ENCODE measurements at regions not wholly inside any gene's neighbourhood (a gene's known extent, or its start where the extent isn't known, plus 50 kb on each side); places are given as distances from the start of the nearest gene placed in this dataset.

- no peaks in the 10 kb centered on the region for H3K27me3 Mint-ChIP-seq
- peaks cover 2% of the 10 kb centered on the region for H3K9me3 Mint-ChIP-seq
- no peak overlapping the region for H3K27ac Mint-ChIP-seq
- H3K4me3 Mint-ChIP-seq: no peak overlapping the region
- POLR2A ChIA-PET: no interaction called here
- no peaks in the 10 kb centered on the region for H3K36me3 Mint-ChIP-seq (ENCODE audit: low read depth)
- H3K4me1 Mint-ChIP-seq: no peaks in the 10 kb centered on the region
- CTCF ChIA-PET: no interaction called here
- DNase-seq: no peak
These were observed 536.5 kb upstream of the MARCKS start for GRCh38 chr6:113320653-113321052.

- POLR2A ChIA-PET: no interaction called here
- no peak overlapping the region for H3K27ac Mint-ChIP-seq
- DNase-seq: no peak
- no peak overlapping the region for H3K4me3 Mint-ChIP-seq
- H3K27me3 Mint-ChIP-seq: no peaks in the 10 kb centered on the region
- no peaks in the 10 kb centered on the region for H3K36me3 Mint-ChIP-seq (ENCODE audit: low read depth)
- CTCF ChIA-PET: no interaction called here
- no peaks in the 10 kb centered on the region for H3K9me3 Mint-ChIP-seq
- H3K4me1 Mint-ChIP-seq: no peaks in the 10 kb centered on the region
These were observed 530.4 kb upstream of the MARCKS start for GRCh38 chr6:113326781-113327180.

GRCh38 chr6:113328886-113329381, 528.2 kb upstream of the MARCKS start:
- no peaks in the 10 kb centered on the region for H3K4me1 Mint-ChIP-seq
- POLR2A ChIA-PET: no interaction called here

GRCh38 chr6:113329942-113330635, 527.1 kb upstream of the MARCKS start:
- Mint-ChIP-seq H3K4me1 (no peaks in the 10 kb centered on the region), H3K27ac (no peak overlapping the region), H3K36me3 (ENCODE audit: low read depth) (no peaks in the 10 kb centered on the region), H3K27me3 (no peaks in the 10 kb centered on the region), H3K4me3 (no peak overlapping the region), H3K9me3 (no peaks in the 10 kb centered on the region)
- CTCF ChIA-PET: interaction anchor here (0.5 kb wide), 1 partner anchor 478 kb away, joined by 5 read pairs; no protein-coding TSS in a partner anchor
- no peak for DNase-seq
- POLR2A ChIA-PET: interaction anchor here (0.6 kb wide), 1 partner anchor 1091 kb away, joined by 3 read pairs; no protein-coding TSS in a partner anchor

More at GRCh38 chr6:113328886-113329381, 528.2 kb upstream of the MARCKS start:
- Mint-ChIP-seq H3K27ac (no peak overlapping the region), H3K9me3 (no peaks in the 10 kb centered on the region), H3K36me3 (ENCODE audit: low read depth) (no peaks in the 10 kb centered on the region), H3K4me3 (no peak overlapping the region), H3K27me3 (no peaks in the 10 kb centered on the region)
- DNase-seq: no peak
- CTCF ChIA-PET: interaction anchor here (1.2 kb wide), 1 partner anchor 11 kb away, joined by 3 read pairs; no protein-coding TSS in a partner anchor

GRCh38 chr6:113330636-113330946, 526.6 kb upstream of the MARCKS start:
- H3K27me3 Mint-ChIP-seq: no peaks in the 10 kb centered on the region
- H3K27ac Mint-ChIP-seq: no peak overlapping the region
- H3K4me1 Mint-ChIP-seq: no peaks in the 10 kb centered on the region
- POLR2A ChIA-PET: interaction anchor here (0.6 kb wide), 1 partner anchor 1091 kb away, joined by 3 read pairs; no protein-coding TSS in a partner anchor
- CTCF ChIA-PET: interaction anchor here (0.5 kb wide), 1 partner anchor 478 kb away, joined by 5 read pairs; no protein-coding TSS in a partner anchor
- DNase-seq: no peak
- H3K9me3 Mint-ChIP-seq: no peaks in the 10 kb centered on the region
- no peaks in the 10 kb centered on the region for H3K36me3 Mint-ChIP-seq (ENCODE audit: low read depth)
- no peak overlapping the region for H3K4me3 Mint-ChIP-seq

- Mint-ChIP-seq H3K27ac (no peak overlapping the region), H3K4me1 (no peaks in the 10 kb centered on the region), H3K36me3 (ENCODE audit: low read depth) (no peaks in the 10 kb centered on the region), H3K27me3 (no peaks in the 10 kb centered on the region), H3K9me3 (no peaks in the 10 kb centered on the region), H3K4me3 (no peak overlapping the region)
- CTCF ChIA-PET: no interaction called here
- no peak for DNase-seq
- POLR2A ChIA-PET: no interaction called here
These were observed 526.1 kb upstream of the MARCKS start for GRCh38 chr6:113331021-113331420.

GRCh38 chr6:113338644-113339043, 518.5 kb upstream of the MARCKS start:
- Mint-ChIP-seq H3K9me3 (no peaks in the 10 kb centered on the region), H3K27me3 (no peaks in the 10 kb centered on the region), H3K4me1 (no peaks in the 10 kb centered on the region), H3K4me3 (no peak overlapping the region), H3K36me3 (ENCODE audit: low read depth) (no peaks in the 10 kb centered on the region), H3K27ac (no peak overlapping the region)
- POLR2A ChIA-PET: no interaction called here
- DNase-seq: no peak
- CTCF ChIA-PET: no interaction called here

GRCh38 chr6:113339209-113339608, 517.9 kb upstream of the MARCKS start:
- ChIA-PET POLR2A (no interaction called here), CTCF (no interaction called here)
- no peak for DNase-seq
- H3K27ac Mint-ChIP-seq: no peak overlapping the region
- H3K36me3 Mint-ChIP-seq (ENCODE audit: low read depth): no peaks in the 10 kb centered on the region
- no peak overlapping the region for H3K4me3 Mint-ChIP-seq
- no peaks in the 10 kb centered on the region for H3K9me3 Mint-ChIP-seq
- H3K27me3 Mint-ChIP-seq: no peaks in the 10 kb centered on the region
- H3K4me1 Mint-ChIP-seq: no peaks in the 10 kb centered on the region

- Mint-ChIP-seq H3K4me1 (no peaks in the 10 kb centered on the region), H3K27me3 (no peaks in the 10 kb centered on the region), H3K36me3 (ENCODE audit: low read depth) (no peaks in the 10 kb centered on the region), H3K4me3 (no peak overlapping the region), H3K27ac (no peak overlapping the region), H3K9me3 (no peaks in the 10 kb centered on the region)
- POLR2A ChIA-PET: no interaction called here
- CTCF ChIA-PET: no interaction called here
- no peak for DNase-seq
These were observed 516.8 kb upstream of the MARCKS start for GRCh38 chr6:113340371-113340770.

GRCh38 chr6:113343940-113344339, 513.2 kb upstream of the MARCKS start:
- H3K4me3 Mint-ChIP-seq: no peak overlapping the region
- no peak for DNase-seq
- H3K4me1 Mint-ChIP-seq: no peaks in the 10 kb centered on the region
- no peak overlapping the region for H3K27ac Mint-ChIP-seq
- ChIA-PET POLR2A (no interaction called here), CTCF (no interaction called here)
- H3K36me3 Mint-ChIP-seq (ENCODE audit: low read depth): no peaks in the 10 kb centered on the region
- H3K27me3 Mint-ChIP-seq: no peaks in the 10 kb centered on the region
- H3K9me3 Mint-ChIP-seq: no peaks in the 10 kb centered on the region

GRCh38 chr6:113344969-113345368, 512.2 kb upstream of the MARCKS start:
- no peaks in the 10 kb centered on the region for H3K4me1 Mint-ChIP-seq
- ChIA-PET CTCF (no interaction called here), POLR2A (no interaction called here)

GRCh38 chr6:113347436-113347835, 509.7 kb upstream of the MARCKS start:
- no peaks in the 10 kb centered on the region for H3K27me3 Mint-ChIP-seq
- H3K27ac Mint-ChIP-seq: no peak overlapping the region
- no peaks in the 10 kb centered on the region for H3K9me3 Mint-ChIP-seq
- no peak for DNase-seq
- H3K4me3 Mint-ChIP-seq: no peak overlapping the region
- CTCF ChIA-PET: no interaction called here
- POLR2A ChIA-PET: no interaction called here
- H3K4me1 Mint-ChIP-seq: no peaks in the 10 kb centered on the region
- H3K36me3 Mint-ChIP-seq (ENCODE audit: low read depth): no peaks in the 10 kb centered on the region

More at GRCh38 chr6:113344969-113345368, 512.2 kb upstream of the MARCKS start:
- H3K9me3 Mint-ChIP-seq: no peaks in the 10 kb centered on the region
- no peaks in the 10 kb centered on the region for H3K27me3 Mint-ChIP-seq
- H3K27ac Mint-ChIP-seq: no peak overlapping the region
- no peaks in the 10 kb centered on the region for H3K36me3 Mint-ChIP-seq (ENCODE audit: low read depth)
- no peak for DNase-seq
- no peak overlapping the region for H3K4me3 Mint-ChIP-seq

- no peaks in the 10 kb centered on the region for H3K9me3 Mint-ChIP-seq
- no peaks in the 10 kb centered on the region for H3K27me3 Mint-ChIP-seq
- ChIA-PET CTCF (no interaction called here), POLR2A (no interaction called here)
- H3K4me3 Mint-ChIP-seq: no peak overlapping the region
- H3K36me3 Mint-ChIP-seq (ENCODE audit: low read depth): no peaks in the 10 kb centered on the region
- DNase-seq: no peak
- H3K4me1 Mint-ChIP-seq: no peaks in the 10 kb centered on the region
- H3K27ac Mint-ChIP-seq: no peak overlapping the region
These were observed 506.7 kb upstream of the MARCKS start for GRCh38 chr6:113350461-113350860.

GRCh38 chr6:113351173-113351834, 505.8 kb upstream of the MARCKS start:
- no peaks in the 10 kb centered on the region for H3K27me3 Mint-ChIP-seq
- no peaks in the 10 kb centered on the region for H3K9me3 Mint-ChIP-seq
- no peak overlapping the region for H3K27ac Mint-ChIP-seq
- H3K4me1 Mint-ChIP-seq: no peaks in the 10 kb centered on the region
- no peak for DNase-seq
- ChIA-PET POLR2A (no interaction called here), CTCF (no interaction called here)
- H3K4me3 Mint-ChIP-seq: no peak overlapping the region
- H3K36me3 Mint-ChIP-seq (ENCODE audit: low read depth): no peaks in the 10 kb centered on the region
